Left kidney (tissue), 1 donor: ENCODE measurements at regions not wholly inside any gene's neighbourhood (a gene's known extent, or its start where the extent isn't known, plus 50 kb on each side); places are given as distances from the start of the nearest gene placed in this dataset.
A peak's percentile ranks its signal among the peaks of the same experiment; 100 is the strongest.

Experiments
- DNase-seq: peaks from one replicate; pipeline ENCODE4 v3.0.0-alpha.2; 2013

- no peak for DNase-seq
Observed at GRCh38 chr4:57605376-57605775, 495.2 kb upstream of the IGFBP7 start.

GRCh38 chr4:57602141-57602540 is 492.0 kb upstream of the IGFBP7 start:
- no peak for DNase-seq

GRCh38 chr4:57591073-57591472 is 480.9 kb upstream of the IGFBP7 start:
- no peak for DNase-seq

- no peak for DNase-seq
Observed at GRCh38 chr4:57588557-57588956, 478.4 kb upstream of the IGFBP7 start.

- DNase-seq: no peak
Observed at GRCh38 chr4:57580710-57581599, 470.8 kb upstream of the IGFBP7 start.

GRCh38 chr4:57575426-57575825 is 465.2 kb upstream of the IGFBP7 start:
- no peak for DNase-seq

- DNase-seq: no peak
Observed at GRCh38 chr4:57554556-57555092, 444.4 kb upstream of the IGFBP7 start.

GRCh38 chr4:57553728-57554127 is 443.5 kb upstream of the IGFBP7 start:
- DNase-seq: no peak

GRCh38 chr4:57550198-57550597 is 440.0 kb upstream of the IGFBP7 start:
- peak; percentile 66 for DNase-seq

- no peak for DNase-seq
Observed at GRCh38 chr4:57548856-57549255, 438.7 kb upstream of the IGFBP7 start.

GRCh38 chr4:57544811-57545654 is 434.8 kb upstream of the IGFBP7 start:
- DNase-seq: no peak

- no peak for DNase-seq
Observed at GRCh38 chr4:57504797-57505530, 394.8 kb upstream of the IGFBP7 start.

- DNase-seq: no peak
Observed at GRCh38 chr4:57504139-57504538, 394.0 kb upstream of the IGFBP7 start.

GRCh38 chr4:57501720-57502119 is 391.5 kb upstream of the IGFBP7 start:
- no peak for DNase-seq

- DNase-seq: no peak
Observed at GRCh38 chr4:57499786-57500185, 389.6 kb upstream of the IGFBP7 start.

GRCh38 chr4:57498251-57498650 is 388.1 kb upstream of the IGFBP7 start:
- no peak for DNase-seq

GRCh38 chr4:57496697-57497471 is 386.7 kb upstream of the IGFBP7 start:
- no peak for DNase-seq

- no peak for DNase-seq
Observed at GRCh38 chr4:57494821-57495220, 384.6 kb upstream of the IGFBP7 start.

- no peak for DNase-seq
Observed at GRCh38 chr4:57492251-57492878, 382.2 kb upstream of the IGFBP7 start.

GRCh38 chr4:57491388-57491787 is 381.2 kb upstream of the IGFBP7 start:
- no peak for DNase-seq
